Activated T-cell treated with anti-CD3 and anti-CD28 coated beads for 4 hours (primary cell): ENCODE measurements at regions not wholly inside any gene's neighbourhood (a gene's known extent, or its start where the extent isn't known, plus 50 kb on each side); places are given as distances from the start of the nearest gene placed in this dataset.

ENCODE experiments used
- DNase-seq: peaks from one replicate; pipeline ENCODE4 v3.0.0-alpha.2; 2020

GRCh38 chr17:74061758-74062157 lies 141.7 kb upstream of the RPL38 start:
- DNase-seq = no peak

GRCh38 chr17:74062234-74062633 lies 141.2 kb upstream of the RPL38 start:
- no peak for DNase-seq

GRCh38 chr17:74063439-74063838 lies 140.0 kb upstream of the RPL38 start:
- no peak for DNase-seq

- no peak for DNase-seq
These were observed 133.1 kb upstream of the RPL38 start for GRCh38 chr17:74070374-74070773.

- no peak for DNase-seq
These were observed 132.3 kb upstream of the RPL38 start for GRCh38 chr17:74070998-74071679.

- no peak for DNase-seq
These were observed 131.1 kb upstream of the RPL38 start for GRCh38 chr17:74072340-74072739.

GRCh38 chr17:74076446-74076845 lies 127.0 kb upstream of the RPL38 start:
- DNase-seq = no peak

GRCh38 chr17:74077231-74077630 lies 126.2 kb upstream of the RPL38 start:
- no peak for DNase-seq

GRCh38 chr17:74078363-74078941 lies 125.0 kb upstream of the RPL38 start:
- DNase-seq = no peak

- DNase-seq = no peak
These were observed 123.8 kb upstream of the RPL38 start for GRCh38 chr17:74079537-74080300.

GRCh38 chr17:74080656-74081582 lies 122.6 kb upstream of the RPL38 start:
- no peak for DNase-seq

GRCh38 chr17:74082886-74083285 lies 120.6 kb upstream of the RPL38 start:
- no peak for DNase-seq

- no peak for DNase-seq
These were observed 120.2 kb upstream of the RPL38 start for GRCh38 chr17:74083321-74083720.

- no peak for DNase-seq
These were observed 118.0 kb upstream of the RPL38 start for GRCh38 chr17:74085434-74085833.

- no peak for DNase-seq
These were observed 116.4 kb upstream of the RPL38 start for GRCh38 chr17:74087002-74087585.

GRCh38 chr17:74088285-74088933 lies 115.1 kb upstream of the RPL38 start:
- no peak for DNase-seq

- no peak for DNase-seq
These were observed 114.5 kb upstream of the RPL38 start for GRCh38 chr17:74088934-74089329.

- no peak for DNase-seq
These were observed 114.1 kb upstream of the RPL38 start for GRCh38 chr17:74089380-74089779.

GRCh38 chr17:74089869-74090464 lies 113.5 kb upstream of the RPL38 start:
- DNase-seq = no peak

GRCh38 chr17:74094651-74095050 lies 108.8 kb upstream of the RPL38 start:
- no peak for DNase-seq

- DNase-seq = no peak
These were observed 107.0 kb upstream of the RPL38 start for GRCh38 chr17:74096456-74096855.
